ENCODE measurements at regions not wholly inside any gene's neighbourhood (a gene's known extent, or its start where the extent isn't known, plus 50 kb on each side); places are given as distances from the start of the nearest gene placed in this dataset.
"Not testable (repeated sequence)": the region's sequence is repeated elsewhere in the genome, so short reads cannot be mapped to it uniquely, and the experiment has no call there.

DNA sequence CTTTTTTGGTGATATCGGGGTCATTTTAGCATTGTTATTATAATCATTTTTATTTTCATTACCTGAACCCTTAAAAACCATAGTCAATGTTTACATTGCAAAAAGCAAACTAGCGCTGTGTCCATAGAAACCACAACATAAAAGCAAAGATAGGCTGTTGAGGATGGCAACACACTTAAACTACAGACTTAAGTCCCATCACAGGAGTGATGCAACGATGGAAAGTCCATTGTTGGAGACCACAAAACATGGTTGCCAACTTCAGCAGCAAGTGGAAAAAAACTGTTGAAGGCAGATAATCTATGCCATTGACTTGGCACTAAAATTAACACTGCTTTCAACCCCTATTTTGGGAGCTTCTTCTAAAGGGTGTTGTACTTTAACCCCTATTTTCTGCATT, 398.8 kb upstream of the IGFBP3 start:
- DNase-seq = no peak

DNA sequence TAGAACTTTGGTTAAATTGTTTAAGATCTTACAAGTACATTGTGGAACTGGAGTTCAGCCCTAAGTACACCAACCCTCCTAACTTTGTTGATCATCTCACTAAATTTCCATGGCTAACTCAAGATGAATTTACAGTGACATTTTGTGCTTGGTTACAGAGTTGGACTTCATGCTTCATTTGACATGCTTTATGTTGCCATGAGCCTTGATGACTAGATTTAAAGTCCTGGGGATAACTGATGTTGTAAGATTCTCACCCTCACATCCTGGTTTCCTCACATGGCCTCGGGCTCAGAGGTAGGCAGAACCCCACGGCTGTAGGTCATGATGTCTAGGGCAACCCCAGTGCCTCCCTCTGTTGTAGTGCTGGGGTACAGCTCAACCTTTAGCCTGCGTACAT, 397.2 kb upstream of the IGFBP3 start:
- DNase-seq = no peak

DNA sequence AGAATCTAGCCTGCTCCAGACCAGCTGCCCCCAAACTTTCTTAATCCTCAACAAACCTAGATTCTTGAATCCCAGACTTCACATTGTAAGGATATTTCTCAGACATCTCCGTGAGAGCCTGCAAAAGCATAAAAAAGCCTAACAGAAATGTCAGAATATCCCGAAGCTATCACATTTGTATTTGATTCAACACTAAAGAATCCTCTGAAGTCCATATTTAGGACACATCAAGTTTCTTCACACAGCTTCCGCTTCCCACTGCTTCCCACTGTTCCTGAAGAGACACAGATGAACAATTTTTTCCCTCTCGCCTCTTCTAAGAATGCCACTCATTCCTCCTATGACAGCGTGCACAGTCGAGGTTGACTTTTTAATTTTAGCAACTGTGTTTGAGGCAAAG, 396.2 kb upstream of the IGFBP3 start:
- DNase-seq = no peak

DNA sequence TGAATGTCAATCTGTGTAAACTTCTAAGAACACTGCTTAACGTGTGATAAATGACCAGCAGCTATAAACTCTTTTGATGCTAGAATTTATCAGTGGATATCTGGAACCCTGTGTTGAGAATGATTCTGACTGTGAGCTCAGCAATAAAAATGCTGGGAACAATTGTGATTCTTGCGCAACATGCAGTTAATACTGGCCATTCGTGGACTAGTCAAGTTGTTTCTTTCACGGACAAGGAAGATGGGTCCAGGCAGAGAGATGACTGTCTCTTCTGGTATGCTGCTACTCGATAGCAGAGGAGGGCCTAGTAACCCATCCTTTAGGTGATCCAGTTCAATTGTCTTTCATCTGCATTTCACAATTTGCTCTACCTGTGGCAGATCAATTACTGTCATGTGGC, 394.8 kb upstream of the IGFBP3 start:
- no peak for DNase-seq

DNA sequence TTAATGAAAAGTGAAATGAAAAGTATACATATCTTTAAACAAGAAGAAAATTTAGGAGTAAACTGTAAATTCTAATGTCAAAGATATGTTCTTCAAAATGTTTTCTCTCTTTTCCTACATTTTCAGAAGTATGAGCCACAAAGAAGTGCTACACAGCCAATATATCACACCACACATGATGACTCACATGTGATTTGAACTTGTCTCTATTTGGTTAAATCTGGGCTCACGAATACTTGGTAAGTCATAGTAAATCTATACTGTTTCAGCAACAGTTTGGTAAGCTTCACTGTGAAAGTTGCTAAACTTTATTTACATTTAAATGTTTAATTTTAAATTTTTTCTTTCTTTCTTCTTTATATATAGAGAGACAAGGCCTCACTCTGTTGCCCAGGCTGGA, 380.6 kb upstream of the IGFBP3 start:
- no peak for DNase-seq

DNA sequence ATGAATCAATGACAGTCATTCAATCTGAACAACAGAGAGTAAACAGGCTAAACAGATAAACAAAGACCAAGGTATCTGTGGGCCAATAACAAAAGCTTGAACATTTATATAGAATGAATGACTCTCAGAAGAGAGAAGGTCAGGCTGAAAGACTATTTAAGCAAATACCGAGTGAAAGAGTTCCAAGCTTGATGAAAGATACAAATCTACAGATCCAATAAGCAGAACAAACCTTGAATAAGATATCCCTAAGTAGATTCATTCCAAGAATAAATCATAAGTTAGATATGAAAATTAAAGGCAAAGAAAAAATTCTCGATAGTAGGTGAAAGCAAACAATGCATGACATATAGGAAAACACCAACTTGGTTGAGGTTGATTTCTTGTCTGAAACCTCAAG, 376.4 kb upstream of the IGFBP3 start:
- no peak for DNase-seq

DNA sequence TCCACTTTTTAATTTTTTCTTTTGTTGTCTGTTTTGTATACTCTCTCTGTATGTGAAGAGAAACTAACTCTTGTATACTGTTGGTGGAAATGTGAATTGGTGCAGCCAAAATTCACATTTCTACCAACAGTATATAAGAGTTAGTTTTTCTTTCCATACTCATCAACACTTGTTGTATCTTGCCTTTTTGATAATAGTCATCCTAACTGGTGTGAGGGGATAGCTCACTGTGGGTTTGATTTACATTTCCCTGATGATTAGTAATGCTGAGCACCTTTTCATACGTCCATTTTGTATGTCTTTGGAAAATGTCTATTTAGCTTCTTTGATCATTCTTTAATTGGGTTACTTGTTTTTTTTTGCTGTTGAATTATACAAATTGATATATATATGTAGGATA, 375.5 kb upstream of the IGFBP3 start:
- no peak for DNase-seq

DNA sequence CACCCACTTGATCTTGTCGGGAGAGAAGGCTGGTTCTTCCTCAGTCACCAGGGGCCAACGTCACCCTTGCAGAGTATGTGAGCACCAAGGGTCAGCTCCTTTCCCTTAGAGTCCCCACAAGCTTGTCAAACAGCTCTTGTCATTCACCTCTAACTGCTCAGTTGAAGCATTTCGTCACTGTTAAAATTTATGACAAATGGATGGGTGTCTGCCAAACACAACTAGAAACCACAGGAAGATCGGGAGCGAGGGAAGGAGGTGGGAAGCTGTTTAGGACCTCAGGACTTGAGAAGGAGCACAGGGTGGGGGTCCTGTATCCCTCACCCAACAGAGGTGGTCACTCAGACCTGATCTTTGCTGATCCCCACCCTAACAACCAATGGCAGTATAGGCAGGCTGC, 373.3 kb upstream of the IGFBP3 start:
- no peak for DNase-seq

DNA sequence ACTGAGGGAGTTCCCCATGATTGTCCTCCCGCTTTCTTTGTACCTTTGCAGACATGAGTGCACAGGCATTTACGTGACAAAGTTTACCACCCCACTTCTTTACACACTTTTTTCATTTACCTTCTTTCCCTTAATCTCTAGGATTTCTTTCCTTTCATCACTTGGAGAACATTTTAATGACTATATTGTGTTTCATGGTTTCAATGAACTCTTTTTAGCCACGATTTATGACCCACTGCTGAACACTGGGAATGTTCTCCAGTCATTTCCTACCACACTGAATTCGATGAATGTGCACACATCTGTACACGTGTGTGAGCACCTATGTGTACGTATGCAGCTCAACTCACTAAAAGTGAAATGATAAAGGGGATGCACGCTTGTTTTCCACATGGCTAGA, 371.7 kb upstream of the IGFBP3 start:
- no peak for DNase-seq

DNA sequence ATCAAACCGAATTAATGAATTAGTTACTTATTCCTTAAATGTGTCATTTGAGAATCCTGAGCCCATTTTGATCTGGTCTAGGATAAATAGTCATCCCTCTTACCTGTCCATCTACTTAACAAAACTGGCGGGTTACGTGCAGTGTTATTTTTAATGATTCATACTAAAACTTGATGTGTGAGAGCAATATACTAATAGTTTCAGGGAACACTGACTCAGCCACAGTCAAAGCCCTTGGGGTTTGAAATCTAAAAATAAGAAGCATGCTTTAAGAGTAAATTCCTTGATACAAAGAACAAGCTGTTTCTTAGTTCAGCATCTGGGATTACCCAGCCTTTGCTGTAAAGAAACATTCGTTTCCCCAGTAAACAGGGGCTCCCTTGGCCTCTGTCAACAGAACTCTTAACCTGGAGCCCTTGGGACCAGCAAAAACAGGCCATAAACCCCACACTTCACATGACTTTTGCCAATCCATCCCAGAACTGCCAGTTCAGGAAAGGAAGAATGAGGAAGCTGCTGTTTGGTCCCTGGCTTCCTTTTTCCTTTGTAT, 370.6 kb upstream of the IGFBP3 start:
- DNase-seq = no peak

DNA sequence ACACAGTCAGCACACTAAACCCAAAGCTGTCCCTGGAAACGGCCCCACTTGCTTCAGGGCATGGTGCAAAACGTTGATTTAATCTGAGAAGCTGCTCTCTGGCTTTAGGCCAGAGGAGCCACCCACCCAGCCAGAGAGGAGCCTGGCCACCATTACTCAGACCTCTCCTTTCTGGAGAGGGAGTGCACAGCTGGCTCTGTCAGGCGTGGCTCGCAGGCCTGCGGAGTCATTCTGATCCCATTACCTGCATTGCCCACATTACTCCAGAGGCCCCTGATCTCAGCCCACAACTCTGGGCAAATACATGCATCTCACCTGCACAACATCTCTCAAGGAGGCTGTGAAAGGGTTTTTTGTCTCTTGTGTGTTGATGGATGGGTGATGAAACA, 370.0 kb upstream of the IGFBP3 start:
- DNase-seq = no peak

DNA sequence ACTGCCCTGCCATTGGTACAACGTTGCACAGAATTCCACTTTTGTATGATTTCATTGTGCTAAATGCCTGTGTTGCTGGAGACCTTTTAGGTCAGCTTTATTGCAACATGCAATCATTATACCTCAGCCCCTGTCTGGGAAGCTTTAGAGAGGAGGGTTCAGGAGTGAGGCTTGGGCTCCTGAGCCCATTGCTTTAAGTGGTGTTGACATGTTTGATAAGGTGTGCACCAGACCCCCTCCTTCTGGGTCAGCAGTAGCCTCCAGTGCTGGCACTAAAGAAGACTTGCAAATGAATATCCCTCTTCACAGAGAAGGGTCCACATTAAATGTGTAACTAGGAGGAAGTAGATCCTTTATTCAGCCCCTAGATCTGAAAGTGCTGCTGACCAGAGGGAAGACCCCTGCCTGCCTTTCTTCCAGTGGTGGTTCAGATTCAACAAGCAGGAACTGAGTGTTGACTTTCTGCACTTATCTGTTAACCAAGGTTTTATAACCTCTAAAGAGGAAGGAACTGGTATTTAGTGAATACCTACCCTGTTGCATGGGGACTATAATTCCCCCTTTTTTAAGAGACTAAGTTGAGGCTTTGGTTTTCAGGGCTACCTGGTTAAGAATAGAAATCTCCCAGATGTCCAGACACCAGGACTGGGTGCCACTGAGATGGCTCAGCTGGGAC, 369.4 kb upstream of the IGFBP3 start:
- DNase-seq = no peak

DNA sequence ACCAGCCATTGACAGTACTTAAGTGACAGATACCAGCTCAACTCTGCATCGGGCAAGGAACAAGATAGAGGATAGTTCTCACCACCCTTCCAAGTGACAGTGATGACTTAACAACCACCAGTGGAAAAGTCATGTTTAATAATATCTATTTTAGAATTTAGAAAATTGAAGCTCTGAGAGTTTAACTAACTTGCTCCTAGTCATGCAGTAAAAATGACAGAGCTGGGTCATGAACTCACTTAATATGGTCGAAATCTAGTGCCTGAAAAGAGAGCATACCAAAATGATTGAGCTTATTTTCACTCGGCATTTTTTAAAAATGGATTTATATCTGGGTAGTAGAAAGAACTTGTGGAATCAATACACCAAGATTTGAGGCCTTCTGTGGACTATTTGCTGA, 367.8 kb upstream of the IGFBP3 start:
- no peak for DNase-seq

DNA sequence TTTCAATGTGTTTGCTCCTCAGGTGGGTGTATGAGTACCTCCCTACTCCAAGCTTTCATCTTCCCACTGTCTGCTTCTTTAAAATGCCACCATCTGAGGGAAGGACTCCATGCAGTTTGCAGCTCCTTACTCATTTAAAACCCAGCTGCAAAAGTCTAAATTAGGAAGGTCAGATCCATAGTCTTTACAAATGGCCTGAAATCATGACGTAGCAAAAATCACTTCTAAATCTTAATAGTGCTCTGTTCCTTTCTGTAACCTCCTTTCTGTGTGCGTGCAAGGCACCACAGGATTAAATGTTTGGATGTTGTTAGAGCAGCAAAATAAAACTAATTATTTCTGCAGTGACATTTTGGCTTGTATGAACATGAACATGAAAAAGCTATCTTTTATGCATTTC, 366.9 kb upstream of the IGFBP3 start:
- DNase-seq = no peak

DNA sequence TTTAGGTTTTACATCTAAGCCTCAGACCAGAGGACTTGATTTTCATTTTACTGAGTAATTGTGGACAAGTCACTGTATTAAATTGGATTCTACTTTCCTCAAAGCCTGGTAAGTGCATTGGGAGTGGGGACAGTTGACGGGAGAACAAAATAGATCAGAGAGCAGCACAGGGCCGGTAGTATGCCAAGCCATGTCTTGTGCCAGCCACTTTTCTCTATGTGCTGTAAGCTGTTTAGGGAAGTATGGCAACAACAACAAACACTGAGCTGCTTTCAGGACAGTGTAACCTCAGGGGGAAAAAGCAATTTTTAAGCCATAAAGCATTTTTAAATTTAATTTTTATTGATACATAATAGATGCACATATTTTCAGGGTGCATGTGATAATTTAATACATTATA, 365.9 kb upstream of the IGFBP3 start:
- DNase-seq = no peak

DNA sequence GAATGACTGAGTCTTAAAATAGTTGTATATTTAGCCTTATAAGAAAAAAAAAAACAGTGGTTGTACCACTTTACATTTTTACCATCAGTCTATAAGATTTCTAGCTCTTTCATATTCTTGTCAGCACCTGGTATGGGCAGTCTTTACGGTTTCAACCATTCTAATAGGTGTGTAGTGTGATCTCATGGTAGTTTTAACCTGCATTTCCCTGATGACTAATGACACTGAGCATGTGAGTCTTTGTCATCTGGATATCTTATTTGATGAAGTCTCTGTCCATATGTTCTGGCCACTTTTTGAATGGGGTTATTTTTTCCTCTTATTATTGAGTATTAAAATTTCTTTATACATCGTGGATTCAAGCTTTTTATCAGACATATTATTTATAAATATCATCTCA, 365.3 kb upstream of the IGFBP3 start:
- no peak for DNase-seq

DNA sequence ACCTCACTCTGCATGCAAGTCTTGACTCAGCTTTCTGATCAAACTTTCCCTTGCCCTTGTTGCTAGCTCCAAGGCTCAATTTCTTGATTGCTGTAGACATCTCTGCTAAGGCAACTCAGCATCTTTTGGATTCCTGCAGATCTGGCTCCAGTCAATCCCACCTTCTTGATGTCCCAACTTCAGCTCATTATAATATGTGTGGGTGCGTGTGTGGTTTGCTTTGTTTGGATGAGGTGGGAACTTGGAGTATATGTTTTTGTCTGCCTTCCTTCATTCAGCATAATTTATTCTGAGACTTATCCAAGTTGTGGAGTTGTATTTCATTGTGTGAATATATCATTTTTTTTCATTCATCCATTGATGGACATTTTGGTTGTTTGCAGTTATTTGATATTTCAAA, 364.8 kb upstream of the IGFBP3 start:
- DNase-seq = no peak

DNA sequence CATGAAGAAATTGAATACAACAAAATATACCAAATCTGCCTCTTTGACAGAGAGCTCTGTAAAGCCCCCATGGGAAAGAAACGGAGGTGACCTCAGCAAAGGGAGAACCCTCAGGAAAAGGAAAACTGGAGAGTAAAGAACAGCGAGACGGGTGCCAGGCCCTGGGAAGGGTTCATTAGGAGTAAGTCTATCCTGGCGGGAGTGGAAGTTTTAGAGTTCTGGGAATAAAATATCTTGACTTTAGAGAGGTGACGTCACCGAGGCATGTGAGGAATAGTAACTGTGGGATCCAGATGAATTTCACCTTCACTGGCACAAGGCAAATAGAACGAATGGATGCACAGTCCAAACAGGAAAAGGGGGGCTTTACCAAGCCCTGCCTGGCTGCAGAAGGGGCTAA, 362.8 kb upstream of the IGFBP3 start:
- DNase-seq = no peak

DNA sequence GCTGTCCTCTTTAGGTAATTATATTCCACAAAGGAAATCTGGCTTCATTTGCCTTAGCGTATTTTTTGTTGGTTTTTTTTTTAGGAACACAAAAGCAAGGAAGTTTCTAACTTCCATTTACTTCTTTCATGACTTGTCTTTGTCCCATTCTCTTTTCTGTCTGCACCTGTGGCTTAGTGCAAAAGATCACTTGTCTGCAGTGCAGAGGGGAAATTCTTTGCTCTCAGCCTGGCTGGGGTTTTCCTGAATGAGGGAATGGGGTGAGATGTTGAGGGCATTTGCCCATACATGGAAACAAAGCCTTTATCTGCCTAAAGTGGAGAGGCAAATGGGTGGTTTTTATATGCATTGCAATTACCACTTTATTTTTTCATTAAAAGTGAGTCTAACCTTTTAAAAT, 361.1 kb upstream of the IGFBP3 start:
- no peak for DNase-seq

DNA sequence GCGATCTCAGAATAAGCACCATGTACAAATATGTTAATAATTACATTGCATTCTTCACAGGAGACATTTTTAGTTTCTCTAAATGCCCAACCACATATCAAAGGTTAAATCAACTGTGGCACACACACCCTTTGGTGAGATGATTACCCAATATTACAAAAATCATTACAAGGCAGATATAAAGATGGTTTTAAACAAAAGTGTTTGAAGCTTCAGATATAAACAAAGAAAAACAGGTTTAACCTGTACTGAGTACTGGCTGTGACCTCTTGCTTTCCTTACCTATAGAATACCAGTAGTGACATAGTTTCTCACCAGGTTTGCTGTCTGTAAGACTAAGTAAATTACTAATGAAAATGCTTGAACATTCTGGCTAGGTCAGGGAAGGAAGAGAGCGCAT, 360.0 kb upstream of the IGFBP3 start:
- no peak for DNase-seq

DNA sequence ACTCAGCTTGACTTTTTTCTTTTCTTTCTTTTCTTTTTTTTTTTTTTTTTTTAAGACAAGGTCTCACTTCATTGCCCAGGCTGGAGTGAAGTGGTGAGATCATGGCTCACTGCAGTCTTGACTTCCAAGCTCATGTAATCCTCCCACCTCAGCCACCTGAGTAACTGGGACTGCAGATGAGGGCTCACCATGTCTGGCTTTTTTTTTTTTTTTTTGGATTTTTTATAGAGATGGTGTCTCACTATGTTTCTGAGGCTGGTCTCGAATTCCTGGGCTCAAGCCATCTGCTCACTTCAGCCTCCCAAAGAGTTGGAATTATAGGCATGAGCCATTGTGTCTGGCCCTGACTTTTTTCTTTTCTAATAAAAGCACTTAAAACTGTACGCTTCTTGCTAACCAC, 358.2 kb upstream of the IGFBP3 start:
- DNase-seq = no peak

DNA sequence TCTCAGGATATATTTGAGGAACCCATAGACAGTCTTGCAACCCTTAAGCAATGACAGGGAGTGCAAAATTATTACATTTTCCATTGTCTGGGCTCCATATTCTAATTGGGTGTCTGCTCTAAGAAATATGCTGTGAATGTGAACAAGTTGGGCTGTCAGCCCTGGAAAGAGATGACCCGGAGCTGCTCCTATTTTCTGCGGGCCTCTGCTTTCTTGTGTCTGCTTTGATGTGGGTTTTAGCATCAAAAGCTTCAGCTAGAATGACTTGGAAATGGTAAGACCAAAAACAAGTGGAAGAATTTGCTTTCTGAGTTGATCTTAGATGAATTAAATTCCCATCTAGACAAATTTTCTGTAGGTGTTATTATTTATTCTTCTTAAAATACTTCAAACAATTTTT, 343.6 kb upstream of the IGFBP3 start:
- DNase-seq = no peak

DNA sequence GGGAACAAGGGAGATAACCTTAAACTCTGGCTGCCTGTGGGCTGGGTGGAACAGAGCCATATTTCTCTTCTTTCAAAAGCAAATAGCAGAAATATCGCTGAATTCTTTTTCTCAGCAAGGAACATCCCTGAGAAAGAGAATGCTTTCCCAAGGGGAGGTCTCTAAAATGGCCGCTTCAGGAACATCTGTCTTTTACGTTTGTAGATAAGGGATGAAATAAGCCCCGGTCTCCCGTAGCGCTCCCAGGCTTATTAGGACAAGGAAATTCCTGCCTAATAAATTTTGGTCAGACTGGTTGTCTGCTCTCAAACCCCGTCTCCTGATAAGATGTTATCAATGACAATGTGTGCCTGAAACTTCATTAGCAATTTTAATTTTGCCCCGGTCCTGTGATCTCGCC, 340.6 kb upstream of the IGFBP3 start:
- DNase-seq = not testable (repeated sequence)

DNA sequence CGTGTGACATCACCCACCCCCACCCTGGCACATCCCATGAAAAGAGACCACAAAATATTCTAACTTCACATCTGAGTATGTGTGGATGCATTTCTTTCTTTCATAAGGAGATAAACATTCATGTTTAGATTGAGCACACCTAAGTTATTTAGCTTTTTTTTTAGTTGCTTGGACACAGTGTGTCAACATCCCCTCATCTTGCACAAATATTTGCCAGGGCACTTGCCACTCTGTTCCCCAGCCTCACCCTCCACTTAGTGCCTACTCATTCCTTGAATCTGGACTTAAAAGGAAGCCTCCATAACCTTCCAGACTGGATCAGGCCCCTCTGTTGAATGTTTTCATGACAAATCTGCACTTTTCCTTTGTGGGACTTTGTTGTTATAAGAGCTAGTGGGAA, 338.9 kb upstream of the IGFBP3 start:
- DNase-seq = no peak
